ENCODE measurements at regions not wholly inside any gene's neighbourhood (a gene's known extent, or its start where the extent isn't known, plus 50 kb on each side); places are given as distances from the start of the nearest gene placed in this dataset.
"Not testable (repeated sequence)": the region's sequence is repeated elsewhere in the genome, so short reads cannot be mapped to it uniquely, and the experiment has no call there.

GRCh38 chr3:154829929-154830328 lies 250.2 kb upstream of the MME start:
- peak; percentile 60 to 75 for DNase-seq

- no peak for DNase-seq
Observed at GRCh38 chr3:154819491-154819890, 260.6 kb upstream of the MME start.

GRCh38 chr3:154818676-154819255 lies 261.4 kb upstream of the MME start:
- no peak for DNase-seq

GRCh38 chr3:154810017-154810416 lies 270.1 kb upstream of the MME start:
- DNase-seq: not testable (repeated sequence)

GRCh38 chr3:154801729-154802128 lies 278.4 kb upstream of the MME start:
- DNase-seq: no peak

GRCh38 chr3:154799800-154800199 lies 280.3 kb upstream of the MME start:
- DNase-seq: no peak

- DNase-seq: no peak
Observed at GRCh38 chr3:154795582-154795981, 284.5 kb upstream of the MME start.

- DNase-seq: no peak
Observed at GRCh38 chr3:154794814-154795445, 285.2 kb upstream of the MME start.

GRCh38 chr3:154794391-154794790 lies 285.7 kb upstream of the MME start:
- no peak for DNase-seq

GRCh38 chr3:154792828-154793227 lies 287.3 kb upstream of the MME start:
- no peak for DNase-seq

- DNase-seq: no peak
Observed at GRCh38 chr3:154791611-154792010, 288.5 kb upstream of the MME start.

- peak in 1 of 2 donors; percentile 40 for DNase-seq
Observed at GRCh38 chr3:154786724-154787123, 293.4 kb upstream of the MME start.

GRCh38 chr3:154783521-154783931 lies 296.6 kb upstream of the MME start:
- no peak for DNase-seq

GRCh38 chr3:154783061-154783460 lies 297.1 kb upstream of the MME start:
- no peak for DNase-seq

- no peak for DNase-seq
Observed at GRCh38 chr3:154782151-154782550, 298.0 kb upstream of the MME start.

- DNase-seq: no peak
Observed at GRCh38 chr3:154781595-154781994, 298.5 kb upstream of the MME start.

- DNase-seq: no peak
Observed at GRCh38 chr3:154780263-154780662, 299.9 kb upstream of the MME start.

- DNase-seq: peak; percentile 62 to 67
Observed at GRCh38 chr3:154779571-154779970, 300.5 kb upstream of the MME start.

GRCh38 chr3:154778057-154778456 lies 302.1 kb upstream of the MME start:
- DNase-seq: no peak

- no peak for DNase-seq
Observed at GRCh38 chr3:154776549-154777225, 303.4 kb upstream of the MME start.

- no peak for DNase-seq
Observed at GRCh38 chr3:154775821-154776548, 304.1 kb upstream of the MME start.

- no peak for DNase-seq
Observed at GRCh38 chr3:154766765-154767503, 313.2 kb upstream of the MME start.
